ENCODE measurements at regions not wholly inside any gene's neighbourhood (a gene's known extent, or its start where the extent isn't known, plus 50 kb on each side); places are given as distances from the start of the nearest gene placed in this dataset. TPM values are rescaled to one million over a fixed set of nuclear protein-coding genes. Genes with fewer than 3 reads are reported as not detected.

GRCh38 chr12:16668198-16668597 is 62.2 kb upstream of the LMO3 start:
- WGBS (ENCODE audit: insufficient coverage): no CpG with 5 or more reads among the region's 2 CpGs
- H3K27ac ChIP-seq (ENCODE audit: low read length in 2 of 2): no peak overlapping the region
- no peaks in the 10 kb centered on the region for H3K27me3 ChIP-seq (replicated peaks in 1 of 4; ENCODE audit: control extremely low read depth in 1 of 4, control insufficient read depth in 3 of 4, insufficient read depth in 4 of 4, low read length in 3 of 4)
- H3K4me2 ChIP-seq (replicated peaks; ENCODE audit: low read depth, low read length, poor library complexity, severe bottlenecking): no peak overlapping the region
- no peak overlapping the region for H2AFZ ChIP-seq (ENCODE audit: insufficient read depth, low read depth, low read length, poor library complexity, severe bottlenecking)
- intact Hi-C loops (cut with micrococcal nuclease): no loop called here
- no peaks in the 10 kb centered on the region for H3K36me3 ChIP-seq (replicated peaks in 1 of 2; ENCODE audit: control extremely low read depth in 1 of 2, control insufficient read depth in 1 of 2, extremely low read depth in 1 of 2, insufficient read depth in 2 of 2, low read length in 1 of 2)
- no peaks in the 10 kb centered on the region for H3K79me2 ChIP-seq (ENCODE audit: control insufficient read depth, insufficient read depth, low read length)
- no peaks in the 10 kb centered on the region for H3K27me3 Mint-ChIP-seq
- CTCF ChIA-PET: no interaction called here
- DNase-seq (no peak), ATAC-seq (ENCODE audit: low read depth) (no peak)
- peaks cover 1% of the 10 kb centered on the region for H3K9me3 Mint-ChIP-seq (ENCODE audit: insufficient read depth)
- no peaks in the 10 kb centered on the region for H3K4me1 ChIP-seq (ENCODE audit: control insufficient read depth in 2 of 2, insufficient read depth in 2 of 2, low read length in 2 of 2)
- H3K4me1 Mint-ChIP-seq: no peaks in the 10 kb centered on the region
- POLR2A ChIA-PET: no interaction called here
- no peak overlapping the region for H3K9ac ChIP-seq (ENCODE audit: low read length)
- TF ChIP-seq CTCF (IDR thresholded peaks at IDR 0.05) (no peak), EZH2 (IDR thresholded peaks at IDR 0.05; ENCODE audit: borderline replicate concordance, insufficient read depth, low read depth, low read length, poor library complexity, severe bottlenecking) (no peak)
- H3K27ac Mint-ChIP-seq: no peak overlapping the region
- H3K9me3 ChIP-seq (ENCODE audit: control extremely low read depth in 1 of 3, control insufficient read depth in 2 of 3, insufficient read depth in 1 of 3, low read length in 2 of 3): no peaks in the 10 kb centered on the region
- no peak overlapping the region for H3K4me3 Mint-ChIP-seq
- H3K4me3 ChIP-seq (ENCODE audit: control extremely low read depth in 1 of 5, extremely low read depth in 1 of 5, insufficient read depth in 1 of 5, low read depth in 2 of 5, low read length in 4 of 5): no peak overlapping the region
- no peaks in the 10 kb centered on the region for H4K20me1 ChIP-seq (ENCODE audit: control insufficient read depth, insufficient read depth, low read length, poor library complexity, severe bottlenecking)

- DNase-seq: no peak
- intact Hi-C loops (cut with micrococcal nuclease): no loop called here
- H3K4me3 ChIP-seq (ENCODE audit: control extremely low read depth in 1 of 5, extremely low read depth in 1 of 5, insufficient read depth in 1 of 5, low read depth in 2 of 5, low read length in 4 of 5): no peak overlapping the region
- no peaks in the 10 kb centered on the region for H3K27me3 ChIP-seq (replicated peaks in 1 of 4; ENCODE audit: control extremely low read depth in 1 of 4, control insufficient read depth in 3 of 4, insufficient read depth in 4 of 4, low read length in 3 of 4)
- H3K9ac ChIP-seq (ENCODE audit: low read length): no peak overlapping the region
- H4K20me1 ChIP-seq (ENCODE audit: control insufficient read depth, insufficient read depth, low read length, poor library complexity, severe bottlenecking): no peaks in the 10 kb centered on the region
- no peaks in the 10 kb centered on the region for H3K4me1 ChIP-seq (ENCODE audit: control insufficient read depth in 2 of 2, insufficient read depth in 2 of 2, low read length in 2 of 2)
- no peak for ATAC-seq (ENCODE audit: low read depth)
- H3K9me3 Mint-ChIP-seq (ENCODE audit: insufficient read depth): peaks cover 6% of the 10 kb centered on the region
- peaks cover 0 to 6% (median 0%) of the 10 kb centered on the region in 3 donors for H3K9me3 ChIP-seq (ENCODE audit: control extremely low read depth in 1 of 3, control insufficient read depth in 2 of 3, insufficient read depth in 1 of 3, low read length in 2 of 3)
- POLR2A ChIA-PET: no interaction called here
- no peak overlapping the region for H2AFZ ChIP-seq (ENCODE audit: insufficient read depth, low read depth, low read length, poor library complexity, severe bottlenecking)
- no peak overlapping the region for H3K27ac ChIP-seq (ENCODE audit: low read length in 2 of 2)
- no peak overlapping the region for H3K27ac Mint-ChIP-seq
- H3K27me3 Mint-ChIP-seq: no peaks in the 10 kb centered on the region
- H3K79me2 ChIP-seq (ENCODE audit: control insufficient read depth, insufficient read depth, low read length): no peaks in the 10 kb centered on the region
- no CpG with 5 or more reads among the region's 1 CpG for WGBS (ENCODE audit: insufficient coverage)
- no peak for TF ChIP-seq CTCF (IDR thresholded peaks at IDR 0.05)
- TF ChIP-seq EZH2 (IDR thresholded peaks at IDR 0.05; ENCODE audit: borderline replicate concordance, insufficient read depth, low read depth, low read length, poor library complexity, severe bottlenecking): no peak
- no peaks in the 10 kb centered on the region for H3K4me1 Mint-ChIP-seq
- no peak overlapping the region for H3K4me2 ChIP-seq (replicated peaks; ENCODE audit: low read depth, low read length, poor library complexity, severe bottlenecking)
- no peak overlapping the region for H3K4me3 Mint-ChIP-seq
- CTCF ChIA-PET: no interaction called here
- no peaks in the 10 kb centered on the region for H3K36me3 ChIP-seq (replicated peaks in 1 of 2; ENCODE audit: control extremely low read depth in 1 of 2, control insufficient read depth in 1 of 2, extremely low read depth in 1 of 2, insufficient read depth in 2 of 2, low read length in 1 of 2)
These were observed 52.7 kb upstream of the LMO3 start for GRCh38 chr12:16658699-16659098.

Small RNA genes in the stretch of these regions (small RNA-seq; reads per million reads assigned to genes)
- not detected for gene RNU6-837P (ENCODE audit: insufficient read length, low read depth, low replicate concordance)

Measured in B cell (primary cell).